HepG2 (cell line): ENCODE measurements at regions not wholly inside any gene's neighbourhood (a gene's known extent, or its start where the extent isn't known, plus 50 kb on each side); places are given as distances from the start of the nearest gene placed in this dataset.

Source experiments
- ATAC-seq: fragments of 200-7000 bp; cut with Tn5 transposase; 3 replicates; pipeline ENCODE4 v1.9.1; 2020; ENCODE audit warnings: mild to moderate bottlenecking, moderate library complexity
- BruUV-seq: library from RNA; stranded (reverse); fragments of 400-500 nt; replicated peaks from 2 replicates; lab custom pipeline; 2021; lab: Mats Ljungman, UMichigan
- CTCF ChIA-PET: fragments of 300-600 bp; formaldehyde crosslinking; extraction: SDS; loops from one replicate; lab custom pipeline; 2021; ENCODE audit warnings: low total read pairs, inconsistent platforms, low intra/inter-chr PET ratio; lab: Yijun Ruan, JAX
- POLR2A ChIA-PET: fragments of 350-600 bp; sonication (Branson Sonifier 250); formaldehyde crosslinking; loops from one replicate; lab custom pipeline; 2020; ENCODE audit warnings: antibody characterized with exemption, inconsistent platforms; lab: Yijun Ruan, JAX
- DNase-seq: peaks from one replicate; pipeline ENCODE4 v3.0.0-alpha.2; 2015; ENCODE audit warnings: low spot score
- FAIRE-seq: peaks from 3 replicates; lab custom pipeline; 2011; peaks lifted over from hg19 to GRCh38; lab: Jason Lieb, UNC
- H2AFZ ChIP-seq: one replicate; pipeline ENCODE4 v1.6.1; 2011; ENCODE audit warnings: low read length, inconsistent platforms
- H3K27ac ChIP-seq: fragments of 300-600 bp; 3 replicates; pipeline ENCODE4 v1.8.0; 2011; ENCODE audit warnings: mixed run types, mild to moderate bottlenecking, mixed read lengths, low read length, inconsistent platforms; ENCODE audit not compliant: insufficient read depth; ENCODE audit errors: extremely low read length
- H3K27me3 ChIP-seq, 2 experiments: fragments of 200-600 bp in 1 of 2; 2 replicates in 1 of 2; 3 replicates in 1 of 2; pipeline versions ENCODE4 v1.6.0 to v1.8.0; 2011; ENCODE audit warnings: low read length in 2 of 2, mild to moderate bottlenecking in 2 of 2, moderate library complexity in 2 of 2, inconsistent platforms in 1 of 2; ENCODE audit not compliant: insufficient read depth in 2 of 2, control insufficient read depth in 1 of 2
- H3K36me3 ChIP-seq, 2 experiments: fragments of 200-600 bp in 1 of 2; replicated peaks in 1 of 2; 2 replicates in 1 of 2; 3 replicates in 1 of 2; pipeline versions ENCODE4 v1.5.1 to v1.8.0; 2011; ENCODE audit warnings: low read length in 2 of 2, inconsistent platforms in 1 of 2; ENCODE audit not compliant: insufficient read depth in 2 of 2, control insufficient read depth in 1 of 2
- H3K4me1 ChIP-seq: 2 replicates; pipeline ENCODE4 v1.5.1; 2012; ENCODE audit warnings: low read length, inconsistent platforms; ENCODE audit not compliant: insufficient read depth
- H3K4me2 ChIP-seq: 2 replicates; pipeline ENCODE4 v1.6.0; 2011; ENCODE audit warnings: low read depth, low read length, inconsistent platforms
- H3K4me3 ChIP-seq, 3 experiments: fragments of 200-600 bp in 1 of 3; sonication (generic), shearing (Covaris generic) in 1 of 3; replicated peaks in 1 of 3; 2 replicates each; pipeline ENCODE4 v1.5.1; 2011 to 2016; ENCODE audit warnings: low read length in 3 of 3, inconsistent platforms in 2 of 3, low read depth in 2 of 3, mild to moderate bottlenecking in 2 of 3, control low read depth in 1 of 3, mixed read lengths in 1 of 3; ENCODE audit not compliant: insufficient read depth in 1 of 3
- H3K79me2 ChIP-seq: one replicate; pipeline ENCODE4 v1.6.1; 2011; ENCODE audit warnings: low read length, inconsistent platforms; ENCODE audit not compliant: insufficient read depth
- H3K9ac ChIP-seq: 2 replicates; pipeline ENCODE4 v1.6.0; 2011; ENCODE audit warnings: mild to moderate bottlenecking, low read depth, low read length, inconsistent platforms; ENCODE audit not compliant: insufficient read depth
- H3K9me3 ChIP-seq: 2 replicates; pipeline ENCODE4 v1.5.1; 2012; ENCODE audit warnings: mild to moderate bottlenecking, low read length
- H4K20me1 ChIP-seq: 2 replicates; pipeline ENCODE4 v1.6.0; 2011; ENCODE audit warnings: inconsistent platforms, mild to moderate bottlenecking, low read length, moderate library complexity; ENCODE audit not compliant: insufficient read depth
- AHDC1 ChIP-seq: sonication (generic); formaldehyde crosslinking; IDR thresholded peaks from 2 replicates; pipeline ENCODE4 v1.5.1; 2020; ENCODE audit warnings: mild to moderate bottlenecking, missing genetic modification reagents, borderline replicate concordance
- ARHGAP35 ChIP-seq: sonication (generic); formaldehyde crosslinking; IDR thresholded peaks from 2 replicates; pipeline ENCODE4 v1.9.0; 2022; ENCODE audit warnings: mild to moderate bottlenecking, inconsistent platforms, moderate library complexity, missing genetic modification reagents, borderline replicate concordance
- ATRX ChIP-seq: sonication (generic); formaldehyde crosslinking; IDR thresholded peaks from 2 replicates; pipeline ENCODE4 v1.4.0; 2020; ENCODE audit warnings: missing genetic modification reagents, borderline replicate concordance
- MIXL1 ChIP-seq: IDR thresholded peaks from 2 replicates; pipeline ENCODE4 v1.6.1; 2016
- MTF2 ChIP-seq: sonication (generic); formaldehyde crosslinking; IDR thresholded peaks from 2 replicates; pipeline ENCODE4 v1.5.0; 2020; ENCODE audit warnings: missing genetic modification reagents, borderline replicate concordance
- PCBP1 ChIP-seq: fragments of 200-400 bp; formaldehyde crosslinking; IDR thresholded peaks from 2 replicates; pipeline ENCODE4 v1.6.1; 2017; ENCODE audit warnings: mild to moderate bottlenecking, low read depth, low read length, borderline replicate concordance
- SRSF4 ChIP-seq: fragments of 200-400 bp; formaldehyde crosslinking; IDR thresholded peaks from one replicate; pipeline ENCODE4 v1.6.1; 2018; ENCODE audit warnings: mild to moderate bottlenecking, low read depth, low read length, moderate library complexity; ENCODE audit not compliant: poor library complexity, severe bottlenecking
- ZBTB10 ChIP-seq: sonication (generic); formaldehyde crosslinking; IDR thresholded peaks from 2 replicates; pipeline ENCODE4 v1.4.0; 2020; ENCODE audit warnings: missing genetic modification reagents, borderline replicate concordance
- ZBTB38 ChIP-seq: sonication (generic); formaldehyde crosslinking; IDR thresholded peaks from 2 replicates; pipeline ENCODE4 v1.5.1; 2020; ENCODE audit warnings: mild to moderate bottlenecking, missing genetic modification reagents
- ZBTB46 ChIP-seq: sonication (generic); formaldehyde crosslinking; IDR thresholded peaks from 2 replicates; pipeline ENCODE4 v1.4.0; 2020; ENCODE audit warnings: mild to moderate bottlenecking, missing genetic modification reagents, borderline replicate concordance
- ZBTB7B ChIP-seq: sonication (generic); formaldehyde crosslinking; IDR thresholded peaks from 2 replicates; pipeline ENCODE4 v1.4.0; 2020; ENCODE audit warnings: missing genetic modification reagents
- ZNF234 ChIP-seq: sonication (generic); formaldehyde crosslinking; conservative IDR thresholded peaks from 2 replicates; pipeline ENCODE4 v1.5.1; 2020; ENCODE audit warnings: mild to moderate bottlenecking, missing genetic modification reagents
- ZNF256 ChIP-seq: sonication (generic); formaldehyde crosslinking; conservative IDR thresholded peaks from 2 replicates; pipeline ENCODE4 v1.4.0; 2020; ENCODE audit warnings: missing genetic modification reagents
- ZNF782 ChIP-seq: sonication (generic); formaldehyde crosslinking; IDR thresholded peaks from 2 replicates; pipeline ENCODE4 v1.4.0; 2020; ENCODE audit warnings: missing genetic modification reagents, mild to moderate bottlenecking, borderline replicate concordance
- WGBS: methylation state at CpG from one replicate; pipeline ENCODE4 v1.1.6; 2017; ENCODE audit warnings: low lambda C conversion rate; 5-methylcytosine and 5-hydroxymethylcytosine counted together
- in situ Hi-C: cut with HindIII; loops from 2 replicates; pipeline ENCODE4 v1.10.0; 2017; ENCODE audit warnings: low pct_unique_long_range_greater_than_20kb; ENCODE audit not compliant: extremely low pct_ligation_motif_present
- intact Hi-C: fragments of 100-400 bp; cut with micrococcal nuclease; formaldehyde crosslinking; loops from one replicate; pipeline ENCODE4 v1.10.0; 2022; ENCODE audit not compliant: unreplicated experiment

DNA sequence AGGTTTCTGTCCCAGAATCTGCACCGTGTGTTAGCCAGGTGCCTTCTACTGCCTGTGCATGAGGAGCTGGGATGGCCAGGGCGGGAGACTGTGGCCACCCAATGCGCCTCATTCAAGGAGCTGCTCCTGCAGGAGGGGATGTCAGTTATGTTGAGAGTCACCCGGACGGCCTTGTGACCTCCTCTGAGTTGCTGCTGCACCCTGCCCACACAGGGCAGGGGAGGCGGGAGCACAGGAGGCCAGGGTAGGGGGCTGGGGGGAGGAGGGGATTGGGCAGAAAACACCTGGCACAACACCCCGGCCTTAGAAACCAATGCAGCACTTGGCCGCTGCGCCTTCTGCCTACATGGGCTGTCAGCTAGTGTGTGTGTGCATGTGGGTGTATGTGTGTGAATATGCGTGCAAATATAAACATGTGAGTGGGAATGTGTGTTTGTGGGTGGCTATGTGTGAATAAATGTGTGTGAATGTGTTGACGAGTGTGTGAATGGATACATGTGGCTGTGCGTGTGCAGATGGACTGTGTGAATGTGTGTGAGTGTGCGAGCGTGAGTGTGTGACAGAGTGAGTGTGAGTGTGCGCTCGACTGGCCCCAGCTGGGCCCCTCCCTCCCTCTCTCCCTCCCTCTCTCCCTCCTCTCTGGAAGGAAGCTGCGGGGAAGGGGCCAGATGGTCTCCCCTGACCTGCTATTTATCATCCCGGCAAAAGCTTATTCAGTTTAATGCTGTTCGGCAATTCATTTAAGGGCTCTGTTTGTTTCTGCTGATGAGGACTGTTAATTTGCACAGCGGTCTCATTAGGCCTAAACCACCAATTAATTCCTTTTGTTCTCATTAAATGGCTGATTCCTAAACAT, 106.9 kb downstream of the TLE3 start:
- H3K36me3 ChIP-seq, result no peaks in the 10 kb centered on the region
- ATAC-seq (no peak), FAIRE-seq (no peak), DNase-seq (no peak)
- H2AFZ ChIP-seq, result no peak overlapping the region
- POLR2A ChIA-PET, result no interaction called here
- intact Hi-C loops (no loop called here), in situ Hi-C loops (no loop called here)
- no peaks in the 10 kb centered on the region for H3K79me2 ChIP-seq
- CTCF ChIA-PET, result no interaction called here
- no peak overlapping the region for H3K4me2 ChIP-seq
- TF ChIP-seq SRSF4, result no peak
- no peak for TF ChIP-seq ZNF234
- no peak for TF ChIP-seq PCBP1
- no peak for TF ChIP-seq MIXL1 (CRISPR knock-in tag)
- TF ChIP-seq ZBTB38 (CRISPR knock-in tag), result no peak
- no peak for TF ChIP-seq AHDC1
- no peak for TF ChIP-seq ARHGAP35 (CRISPR knock-in tag)
- TF ChIP-seq ZBTB46 (CRISPR knock-in tag), result no peak
- TF ChIP-seq ZBTB10, result no peak
- TF ChIP-seq ZBTB7B (CRISPR knock-in tag), result no peak
- TF ChIP-seq ZNF782 (CRISPR knock-in tag), result no peak
- no peak for TF ChIP-seq ZNF256 (CRISPR knock-in tag)
- no peak for TF ChIP-seq ATRX (CRISPR knock-in tag)
- no peak for TF ChIP-seq MTF2
- no TSS peak for BruUV-seq
- H3K9me3 ChIP-seq, result no peaks in the 10 kb centered on the region
- no peak overlapping the region for H3K4me3 ChIP-seq
- no peak overlapping the region for H3K9ac ChIP-seq
- no peaks in the 10 kb centered on the region for H3K4me1 ChIP-seq
- H4K20me1 ChIP-seq, result no peaks in the 10 kb centered on the region
- WGBS, result 40% methylated on average over 17 of the region's 20 CpGs
- no peak overlapping the region for H3K27ac ChIP-seq
- peaks cover 7 to 57% of the 10 kb centered on the region in 2 experiments; a peak in 4 of 5 replicates for H3K27me3 ChIP-seq
